ENCODE measurements at regions not wholly inside any gene's neighbourhood (a gene's known extent, or its start where the extent isn't known, plus 50 kb on each side); places are given as distances from the start of the nearest gene placed in this dataset.

DNA sequence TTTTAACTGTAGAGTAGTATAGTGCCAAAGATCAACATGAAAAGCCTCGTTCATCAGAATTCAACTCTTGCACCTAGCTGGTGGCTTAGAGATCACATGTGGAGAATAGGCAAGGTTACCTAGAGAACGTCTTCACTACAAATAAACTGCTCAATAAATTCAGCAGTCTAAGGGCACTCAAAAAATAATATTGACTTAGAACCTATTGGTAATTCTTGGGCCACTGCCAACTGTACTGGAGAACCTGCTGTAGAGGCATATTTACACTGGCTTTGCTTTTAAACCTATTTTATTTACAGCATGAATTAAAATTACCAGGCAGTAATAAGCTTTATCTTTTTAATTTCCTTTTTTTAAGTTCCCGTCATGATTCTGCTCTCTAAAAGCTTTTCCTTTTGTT, 343.7 kb downstream of the PDHA2 start:
- no TSS peak for BruUV-seq (replicated peaks)
- dilution Hi-C loops (cut with MboI; ENCODE audit: extremely low pct_ligation_motif_present, low sequenced_read_pairs) (no loop called here), intact Hi-C loops (cut with micrococcal nuclease) (no loop called here)
- no peak for FAIRE-seq
- H3K4me2 ChIP-seq (ENCODE audit: insufficient read depth, low read length) = no peak overlapping the region
- POLR2A ChIA-PET = no interaction called here
- no peaks in the 10 kb centered on the region for H3K27me3 ChIP-seq (ENCODE audit: control insufficient read depth in 2 of 2, insufficient read depth in 2 of 2, low read length in 2 of 2)
- no peaks in the 10 kb centered on the region for H3K36me3 ChIP-seq (ENCODE audit: control insufficient read depth in 2 of 2, extremely low read depth in 1 of 2, insufficient read depth in 2 of 2, low read length in 2 of 2)
- no peaks in the 10 kb centered on the region for H3K9me1 ChIP-seq (replicated peaks; ENCODE audit: control insufficient read depth, extremely low read depth, insufficient read depth, low read length)
- no peak overlapping the region for H3K4me3 ChIP-seq (replicated peaks in 1 of 3; ENCODE audit: insufficient read depth in 1 of 3, low read depth in 1 of 3, low read length in 3 of 3)
- DNase-seq (ENCODE audit: low read depth, low spot score) = no peak
- H3K27ac ChIP-seq (ENCODE audit: insufficient read depth, low read depth, low read length) = no peak overlapping the region
- no peaks in the 10 kb centered on the region for H3K4me1 ChIP-seq (ENCODE audit: control insufficient read depth, extremely low read depth, insufficient read depth, low read length)
- no peaks in the 10 kb centered on the region for H3K79me2 ChIP-seq (ENCODE audit: control insufficient read depth, insufficient read depth, low read length)
- TF ChIP-seq JUN (IDR thresholded peaks at IDR 0.05; ENCODE audit: borderline replicate concordance, insufficient read depth, insufficient read length, low read depth) (no peak), POLR2AphosphoS5 (IDR thresholded peaks at IDR 0.05; ENCODE audit: insufficient read depth, low read depth, low read length) (no peak), GATA2 (IDR thresholded peaks at IDR 0.05; ENCODE audit: insufficient read depth, insufficient read length, low read depth, low read length) (no peak), MAX (IDR thresholded peaks at IDR 0.05; ENCODE audit: insufficient read depth, insufficient read length) (no peak)
- CTCF ChIA-PET = no interaction called here
- no peaks in the 10 kb centered on the region for H3K9me3 ChIP-seq (replicated peaks; ENCODE audit: control insufficient read depth, insufficient read depth, low read length)
- H3K9ac ChIP-seq (replicated peaks; ENCODE audit: extremely low read depth, insufficient read depth, low read length) = no peak overlapping the region
- no peaks in the 10 kb centered on the region for H4K20me1 ChIP-seq (replicated peaks; ENCODE audit: control insufficient read depth, extremely low read depth, insufficient read depth, low read length)
- H2AFZ ChIP-seq (ENCODE audit: low read depth, low read length) = no peak overlapping the region

DNA sequence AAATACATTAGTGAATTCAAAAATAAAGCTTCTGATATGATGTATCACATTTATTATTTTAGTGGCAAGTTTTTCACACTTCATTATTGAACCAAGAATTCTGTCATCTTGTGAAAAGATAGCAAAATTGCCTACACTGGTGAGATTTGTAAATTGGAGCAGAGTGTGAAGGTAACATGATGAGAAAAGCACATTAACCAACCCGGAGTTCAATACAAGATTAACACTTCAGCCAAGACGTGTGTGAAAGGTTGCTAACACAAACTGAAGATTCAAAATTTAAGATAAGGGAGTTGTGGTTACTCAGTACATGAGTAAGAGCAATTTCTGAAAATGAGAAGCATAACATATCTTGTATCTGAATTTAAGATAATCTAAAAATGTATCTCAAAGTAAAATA, 346.7 kb downstream of the PDHA2 start:
- H3K9me1 ChIP-seq (replicated peaks; ENCODE audit: control insufficient read depth, extremely low read depth, insufficient read depth, low read length) = no peaks in the 10 kb centered on the region
- dilution Hi-C loops (cut with MboI; ENCODE audit: extremely low pct_ligation_motif_present, low sequenced_read_pairs) = no loop called here
- intact Hi-C loops (cut with micrococcal nuclease) = no loop called here
- H2AFZ ChIP-seq (ENCODE audit: low read depth, low read length) = no peak overlapping the region
- no peaks in the 10 kb centered on the region for H3K36me3 ChIP-seq (ENCODE audit: control insufficient read depth in 2 of 2, extremely low read depth in 1 of 2, insufficient read depth in 2 of 2, low read length in 2 of 2)
- no peak overlapping the region for H3K27ac ChIP-seq (ENCODE audit: insufficient read depth, low read depth, low read length)
- TF ChIP-seq FOS (IDR thresholded peaks at IDR 0.05; ENCODE audit: borderline replicate concordance, insufficient read depth, low read length) (no peak), POLR2A (IDR thresholded peaks at IDR 0.05; ENCODE audit: low read depth, low read length) (no peak), JUN (IDR thresholded peaks at IDR 0.05; ENCODE audit: borderline replicate concordance, insufficient read depth, insufficient read length, low read depth) (no peak), EZH2 (IDR thresholded peaks at IDR 0.05; ENCODE audit: borderline replicate concordance, low read depth, low read length, severe bottlenecking) (no peak), POLR2AphosphoS5 (IDR thresholded peaks at IDR 0.05; ENCODE audit: insufficient read depth, low read depth, low read length) (no peak), CTCF (IDR thresholded peaks at IDR 0.05; ENCODE audit: extremely low read depth in 1 of 2, insufficient read depth in 1 of 2, low read depth in 1 of 2, low read length in 2 of 2) (no peak), MAX (IDR thresholded peaks at IDR 0.05; ENCODE audit: insufficient read depth, insufficient read length) (no peak), GATA2 (IDR thresholded peaks at IDR 0.05; ENCODE audit: insufficient read depth, insufficient read length, low read depth, low read length) (no peak), MYC (IDR thresholded peaks at IDR 0.05; ENCODE audit: low read depth, low read length) (no peak)
- no peaks in the 10 kb centered on the region for H3K79me2 ChIP-seq (ENCODE audit: control insufficient read depth, insufficient read depth, low read length)
- H3K4me1 ChIP-seq (ENCODE audit: control insufficient read depth, extremely low read depth, insufficient read depth, low read length) = no peaks in the 10 kb centered on the region
- ChIA-PET POLR2A (no interaction called here), CTCF (no interaction called here)
- no peaks in the 10 kb centered on the region for H4K20me1 ChIP-seq (replicated peaks; ENCODE audit: control insufficient read depth, extremely low read depth, insufficient read depth, low read length)
- FAIRE-seq = no peak
- H3K4me3 ChIP-seq (replicated peaks in 1 of 3; ENCODE audit: insufficient read depth in 1 of 3, low read depth in 1 of 3, low read length in 3 of 3) = no peak overlapping the region
- BruUV-seq (replicated peaks) = no TSS peak
- DNase-seq (ENCODE audit: low read depth, low spot score) = no peak
- no peak overlapping the region for H3K4me2 ChIP-seq (ENCODE audit: insufficient read depth, low read length)
- no peaks in the 10 kb centered on the region for H3K27me3 ChIP-seq (ENCODE audit: control insufficient read depth in 2 of 2, insufficient read depth in 2 of 2, low read length in 2 of 2)
- no peaks in the 10 kb centered on the region for H3K9me3 ChIP-seq (replicated peaks; ENCODE audit: control insufficient read depth, insufficient read depth, low read length)
- no peak overlapping the region for H3K9ac ChIP-seq (replicated peaks; ENCODE audit: extremely low read depth, insufficient read depth, low read length)
